ENCODE measurements at regions not wholly inside any gene's neighbourhood (a gene's known extent, or its start where the extent isn't known, plus 50 kb on each side); places are given as distances from the start of the nearest gene placed in this dataset.
"Not testable (repeated sequence)": the region's sequence is repeated elsewhere in the genome, so short reads cannot be mapped to it uniquely, and the experiment has no call there.

DNA sequence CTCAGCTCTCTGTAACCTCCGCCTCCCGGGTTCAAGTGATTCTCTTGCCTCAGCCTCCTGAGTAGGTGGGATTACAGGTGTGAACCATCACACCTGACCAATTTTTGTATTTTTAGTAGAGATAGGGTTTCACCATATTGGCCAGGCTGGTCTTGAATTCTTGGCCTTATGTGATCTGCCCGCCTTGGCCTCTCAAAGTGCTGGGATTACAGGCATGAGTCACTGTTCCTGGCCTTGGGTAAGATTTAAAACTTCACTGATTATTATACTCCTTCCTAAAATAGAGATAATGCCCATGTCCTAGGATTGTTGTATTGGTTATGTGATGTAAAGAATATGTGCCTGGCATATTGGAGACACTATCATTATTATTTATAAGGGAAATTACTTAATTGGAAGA, 495.2 kb downstream of the PCNX1 start:
- ATAC-seq; H3F3A ChIP-seq (replicated peaks; ENCODE audit: low read depth); H3K4me1 ChIP-seq (ENCODE audit: insufficient read depth); DNase-seq (ENCODE audit: low spot score); H3K4me3 ChIP-seq; H3K4me3 Mint-ChIP-seq; H3K27ac ChIP-seq (ENCODE audit: low read depth); H3K36me3 Mint-ChIP-seq (ENCODE audit: low read depth); H3K9me3 Mint-ChIP-seq; H3K36me3 ChIP-seq (ENCODE audit: insufficient read depth); H2AFZ ChIP-seq; H3K4me2 ChIP-seq; H3K27ac Mint-ChIP-seq; H3K9me2 ChIP-seq (ENCODE audit: insufficient read depth); H3K27me3 ChIP-seq (ENCODE audit: insufficient read depth); H3K27me3 Mint-ChIP-seq (ENCODE audit: insufficient read depth, low read depth, poor library complexity); H4K20me1 ChIP-seq (replicated peaks; ENCODE audit: insufficient read depth): not testable (repeated sequence)
- H3K79me2 ChIP-seq (replicated peaks; ENCODE audit: insufficient read depth) = peaks cover 80% of the 10 kb centered on the region
- H3K4me1 Mint-ChIP-seq = peaks cover 13% of the 10 kb centered on the region; the same call in 2 of the 3 replicates

- TF ChIP-seq, protein P1, sequence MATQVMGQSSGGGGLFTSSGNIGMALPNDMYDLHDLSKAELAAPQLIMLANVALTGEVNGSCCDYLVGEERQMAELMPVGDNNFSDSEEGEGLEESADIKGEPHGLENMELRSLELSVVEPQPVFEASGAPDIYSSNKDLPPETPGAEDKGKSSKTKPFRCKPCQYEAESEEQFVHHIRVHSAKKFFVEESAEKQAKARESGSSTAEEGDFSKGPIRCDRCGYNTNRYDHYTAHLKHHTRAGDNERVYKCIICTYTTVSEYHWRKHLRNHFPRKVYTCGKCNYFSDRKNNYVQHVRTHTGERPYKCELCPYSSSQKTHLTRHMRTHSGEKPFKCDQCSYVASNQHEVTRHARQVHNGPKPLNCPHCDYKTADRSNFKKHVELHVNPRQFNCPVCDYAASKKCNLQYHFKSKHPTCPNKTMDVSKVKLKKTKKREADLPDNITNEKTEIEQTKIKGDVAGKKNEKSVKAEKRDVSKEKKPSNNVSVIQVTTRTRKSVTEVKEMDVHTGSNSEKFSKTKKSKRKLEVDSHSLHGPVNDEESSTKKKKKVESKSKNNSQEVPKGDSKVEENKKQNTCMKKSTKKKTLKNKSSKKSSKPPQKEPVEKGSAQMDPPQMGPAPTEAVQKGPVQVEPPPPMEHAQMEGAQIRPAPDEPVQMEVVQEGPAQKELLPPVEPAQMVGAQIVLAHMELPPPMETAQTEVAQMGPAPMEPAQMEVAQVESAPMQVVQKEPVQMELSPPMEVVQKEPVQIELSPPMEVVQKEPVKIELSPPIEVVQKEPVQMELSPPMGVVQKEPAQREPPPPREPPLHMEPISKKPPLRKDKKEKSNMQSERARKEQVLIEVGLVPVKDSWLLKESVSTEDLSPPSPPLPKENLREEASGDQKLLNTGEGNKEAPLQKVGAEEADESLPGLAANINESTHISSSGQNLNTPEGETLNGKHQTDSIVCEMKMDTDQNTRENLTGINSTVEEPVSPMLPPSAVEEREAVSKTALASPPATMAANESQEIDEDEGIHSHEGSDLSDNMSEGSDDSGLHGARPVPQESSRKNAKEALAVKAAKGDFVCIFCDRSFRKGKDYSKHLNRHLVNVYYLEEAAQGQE (IDR thresholded peaks at IDR 0.05; ENCODE audit: unreplicated experiment) = no peak
- TF ChIP-seq EZH2phosphoT487 (IDR thresholded peaks at IDR 0.05; ENCODE audit: unreplicated experiment) (no peak), EZH2 (IDR thresholded peaks at IDR 0.05; ENCODE audit: low read depth, unreplicated experiment) (no peak), ZNF331 (CRISPR knock-in tag; IDR thresholded peaks at IDR 0.05; ENCODE audit: low read depth) (no peak), ZNF114 (CRISPR knock-in tag; IDR thresholded peaks at IDR 0.05) (no peak), POLR2AphosphoS5 (IDR thresholded peaks at IDR 0.05; ENCODE audit: low read depth) (no peak), STAT1 (IDR thresholded peaks at IDR 0.05; ENCODE audit: unreplicated experiment) (no peak), JUNB (IDR thresholded peaks at IDR 0.05; ENCODE audit: unreplicated experiment) (no peak), NANOG (IDR thresholded peaks at IDR 0.05; ENCODE audit: borderline replicate concordance) (no peak)
- TF ChIP-seq, protein P2, sequence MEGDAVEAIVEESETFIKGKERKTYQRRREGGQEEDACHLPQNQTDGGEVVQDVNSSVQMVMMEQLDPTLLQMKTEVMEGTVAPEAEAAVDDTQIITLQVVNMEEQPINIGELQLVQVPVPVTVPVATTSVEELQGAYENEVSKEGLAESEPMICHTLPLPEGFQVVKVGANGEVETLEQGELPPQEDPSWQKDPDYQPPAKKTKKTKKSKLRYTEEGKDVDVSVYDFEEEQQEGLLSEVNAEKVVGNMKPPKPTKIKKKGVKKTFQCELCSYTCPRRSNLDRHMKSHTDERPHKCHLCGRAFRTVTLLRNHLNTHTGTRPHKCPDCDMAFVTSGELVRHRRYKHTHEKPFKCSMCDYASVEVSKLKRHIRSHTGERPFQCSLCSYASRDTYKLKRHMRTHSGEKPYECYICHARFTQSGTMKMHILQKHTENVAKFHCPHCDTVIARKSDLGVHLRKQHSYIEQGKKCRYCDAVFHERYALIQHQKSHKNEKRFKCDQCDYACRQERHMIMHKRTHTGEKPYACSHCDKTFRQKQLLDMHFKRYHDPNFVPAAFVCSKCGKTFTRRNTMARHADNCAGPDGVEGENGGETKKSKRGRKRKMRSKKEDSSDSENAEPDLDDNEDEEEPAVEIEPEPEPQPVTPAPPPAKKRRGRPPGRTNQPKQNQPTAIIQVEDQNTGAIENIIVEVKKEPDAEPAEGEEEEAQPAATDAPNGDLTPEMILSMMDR (conservative IDR thresholded peaks at IDR 0.05; ENCODE audit: low read depth in 2 of 2) = no peak
- TF ChIP-seq, protein P3, sequence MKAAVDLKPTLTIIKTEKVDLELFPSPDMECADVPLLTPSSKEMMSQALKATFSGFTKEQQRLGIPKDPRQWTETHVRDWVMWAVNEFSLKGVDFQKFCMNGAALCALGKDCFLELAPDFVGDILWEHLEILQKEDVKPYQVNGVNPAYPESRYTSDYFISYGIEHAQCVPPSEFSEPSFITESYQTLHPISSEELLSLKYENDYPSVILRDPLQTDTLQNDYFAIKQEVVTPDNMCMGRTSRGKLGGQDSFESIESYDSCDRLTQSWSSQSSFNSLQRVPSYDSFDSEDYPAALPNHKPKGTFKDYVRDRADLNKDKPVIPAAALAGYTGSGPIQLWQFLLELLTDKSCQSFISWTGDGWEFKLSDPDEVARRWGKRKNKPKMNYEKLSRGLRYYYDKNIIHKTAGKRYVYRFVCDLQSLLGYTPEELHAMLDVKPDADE (IDR thresholded peaks at IDR 0.05) = no peak
- H3K4me2 ChIP-seq = no peak overlapping the region
- H3K27ac Mint-ChIP-seq = no peak overlapping the region
Observed at GRCh38 chr14:71403656-71404055, 496.4 kb downstream of the PCNX1 start.

More at GRCh38 chr14:71403656-71404055, 496.4 kb downstream of the PCNX1 start:
- Histone ChIP-seq H3F3A (replicated peaks; ENCODE audit: low read depth) (no peaks in the 10 kb centered on the region), H4K20me1 (replicated peaks; ENCODE audit: insufficient read depth) (no peaks in the 10 kb centered on the region), H3K79me2 (replicated peaks; ENCODE audit: insufficient read depth) (peaks cover 71% of the 10 kb centered on the region), H2AFZ (no peak overlapping the region), H3K4me1 (ENCODE audit: insufficient read depth) (peaks cover 4% of the 10 kb centered on the region), H3K36me3 (ENCODE audit: insufficient read depth) (no peaks in the 10 kb centered on the region), H3K4me3 (no peak overlapping the region), H3K9me2 (ENCODE audit: insufficient read depth) (no peaks in the 10 kb centered on the region), H3K27ac (ENCODE audit: low read depth) (no peak overlapping the region), H3K27me3 (ENCODE audit: insufficient read depth) (no peaks in the 10 kb centered on the region)
- H3K4me1 Mint-ChIP-seq = peaks cover 22% of the 10 kb centered on the region
- H3K9me3 Mint-ChIP-seq = no peaks in the 10 kb centered on the region
- DNase-seq (ENCODE audit: low spot score) = peak; percentile 38
- H3K27me3 Mint-ChIP-seq (ENCODE audit: insufficient read depth, low read depth, poor library complexity) = no peaks in the 10 kb centered on the region
- peaks cover 9% of the 10 kb centered on the region for H3K36me3 Mint-ChIP-seq (ENCODE audit: low read depth)
- H3K4me3 Mint-ChIP-seq = no peak overlapping the region
- ATAC-seq = peak; percentile 46

Data from GM23338 (cell line).